ENCODE measurements at regions not wholly inside any gene's neighbourhood (a gene's known extent, or its start where the extent isn't known, plus 50 kb on each side); places are given as distances from the start of the nearest gene placed in this dataset.

- Mint-ChIP-seq H3K27ac (no peak overlapping the region), H3K4me3 (no peak overlapping the region), H3K27me3 (peaks cover 9% of the 10 kb centered on the region), H3K4me1 (no peaks in the 10 kb centered on the region), H3K36me3 (ENCODE audit: low read depth) (no peaks in the 10 kb centered on the region), H3K9me3 (no peaks in the 10 kb centered on the region)
- intact Hi-C loops (cut with micrococcal nuclease): no loop called here
- ATAC-seq (ENCODE audit: low read depth) (no peak), DNase-seq (no peak)
- POLR2A ChIA-PET: no interaction called here
- TF ChIP-seq, protein P1, sequence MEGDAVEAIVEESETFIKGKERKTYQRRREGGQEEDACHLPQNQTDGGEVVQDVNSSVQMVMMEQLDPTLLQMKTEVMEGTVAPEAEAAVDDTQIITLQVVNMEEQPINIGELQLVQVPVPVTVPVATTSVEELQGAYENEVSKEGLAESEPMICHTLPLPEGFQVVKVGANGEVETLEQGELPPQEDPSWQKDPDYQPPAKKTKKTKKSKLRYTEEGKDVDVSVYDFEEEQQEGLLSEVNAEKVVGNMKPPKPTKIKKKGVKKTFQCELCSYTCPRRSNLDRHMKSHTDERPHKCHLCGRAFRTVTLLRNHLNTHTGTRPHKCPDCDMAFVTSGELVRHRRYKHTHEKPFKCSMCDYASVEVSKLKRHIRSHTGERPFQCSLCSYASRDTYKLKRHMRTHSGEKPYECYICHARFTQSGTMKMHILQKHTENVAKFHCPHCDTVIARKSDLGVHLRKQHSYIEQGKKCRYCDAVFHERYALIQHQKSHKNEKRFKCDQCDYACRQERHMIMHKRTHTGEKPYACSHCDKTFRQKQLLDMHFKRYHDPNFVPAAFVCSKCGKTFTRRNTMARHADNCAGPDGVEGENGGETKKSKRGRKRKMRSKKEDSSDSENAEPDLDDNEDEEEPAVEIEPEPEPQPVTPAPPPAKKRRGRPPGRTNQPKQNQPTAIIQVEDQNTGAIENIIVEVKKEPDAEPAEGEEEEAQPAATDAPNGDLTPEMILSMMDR (IDR thresholded peaks at IDR 0.05): no peak
- CTCF ChIA-PET: no interaction called here
Observed at GRCh38 chr1:229002037-229002436, 266.8 kb downstream of the RHOU start.

DNA sequence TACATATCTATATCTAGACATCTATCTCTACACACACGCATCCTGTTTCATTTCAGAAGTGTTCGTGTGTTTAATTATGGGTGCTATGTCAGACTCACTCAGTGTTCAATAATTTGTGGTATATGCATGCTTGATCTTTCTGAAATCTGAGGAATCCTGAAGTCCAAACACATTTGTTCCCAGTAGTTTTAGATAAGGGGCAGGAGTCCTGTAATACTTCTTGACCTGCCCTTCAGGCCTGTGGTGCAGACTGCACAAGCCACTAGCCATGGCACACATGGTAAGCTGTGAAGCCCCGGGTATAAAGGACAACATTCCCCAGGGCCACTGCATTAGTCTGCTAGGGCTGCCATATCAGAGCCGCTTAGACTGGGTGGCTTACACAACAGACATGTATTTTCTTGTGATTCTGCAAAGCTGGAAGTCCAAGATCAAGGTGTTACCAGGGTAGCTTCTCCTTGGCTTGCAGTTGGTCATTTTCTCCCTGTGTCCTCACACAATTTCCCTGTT, 267.2 kb downstream of the RHOU start:
- H3K27ac Mint-ChIP-seq: no peak overlapping the region
- intact Hi-C loops (cut with micrococcal nuclease): no loop called here
- ATAC-seq (ENCODE audit: low read depth) (no peak), DNase-seq (no peak)
- H3K4me3 Mint-ChIP-seq: no peak overlapping the region
- H3K9me3 Mint-ChIP-seq: no peaks in the 10 kb centered on the region
- no peaks in the 10 kb centered on the region for H3K36me3 Mint-ChIP-seq (ENCODE audit: low read depth)
- H3K4me1 Mint-ChIP-seq: no peaks in the 10 kb centered on the region
- H3K27me3 Mint-ChIP-seq: peaks cover 10% of the 10 kb centered on the region
- TF ChIP-seq, protein P1 (IDR thresholded peaks at IDR 0.05): no peak
- ChIA-PET CTCF (no interaction called here), POLR2A (no interaction called here)

DNA sequence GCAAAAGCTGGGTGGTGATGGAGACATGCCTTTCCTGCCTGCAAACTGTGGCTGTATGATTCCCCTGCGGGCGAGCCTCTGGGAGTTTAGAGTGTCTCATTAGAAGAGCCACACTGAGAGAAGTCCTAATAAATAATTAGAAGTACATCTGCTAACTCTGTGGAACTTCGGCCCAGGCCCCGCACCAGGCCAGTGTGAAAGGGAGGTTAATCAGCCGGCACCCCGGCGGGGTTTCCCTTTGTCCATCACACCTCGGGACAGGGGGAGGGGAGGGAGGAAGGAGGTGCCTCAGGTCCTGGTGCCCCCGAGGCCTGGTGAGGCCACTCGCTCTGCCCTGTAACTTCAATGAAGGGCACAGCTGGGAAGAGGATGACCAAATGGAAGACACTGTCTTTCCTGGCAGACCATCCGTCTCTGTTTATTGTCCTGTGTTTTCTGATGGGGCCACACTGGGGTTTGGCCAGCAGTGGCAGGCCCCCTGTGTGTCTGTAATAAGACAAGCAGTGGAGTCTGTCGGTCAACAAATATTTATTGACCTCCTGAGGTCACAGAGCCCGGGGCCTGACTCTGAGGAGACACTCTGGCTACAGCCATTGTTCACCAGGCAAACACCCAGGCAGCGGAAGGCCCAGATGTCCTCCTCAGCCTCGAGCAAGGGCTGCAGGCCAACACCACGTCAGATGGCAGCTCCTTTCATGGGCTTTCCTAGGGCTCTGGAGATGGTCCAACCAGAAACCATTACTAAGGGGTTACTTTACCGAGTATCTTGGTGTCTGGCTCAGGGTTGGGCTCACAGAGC, 267.5 kb upstream of the RAB4A start:
- POLR2A ChIA-PET: no interaction called here
- no peaks in the 10 kb centered on the region for H3K36me3 Mint-ChIP-seq (ENCODE audit: low read depth)

GRCh38 chr1:229004066-229004833, 266.7 kb upstream of the RAB4A start:
- Mint-ChIP-seq H3K36me3 (ENCODE audit: low read depth) (no peaks in the 10 kb centered on the region), H3K9me3 (no peaks in the 10 kb centered on the region), H3K4me3 (no peak overlapping the region), H3K27me3 (peaks cover 10% of the 10 kb centered on the region), H3K27ac (no peak overlapping the region), H3K4me1 (no peaks in the 10 kb centered on the region)
- ChIA-PET CTCF (no interaction called here), POLR2A (no interaction called here)
- no peak for ATAC-seq (ENCODE audit: low read depth)
- intact Hi-C loops (cut with micrococcal nuclease): no loop called here
- TF ChIP-seq, protein P1 (IDR thresholded peaks at IDR 0.05): no peak
- DNase-seq: no peak

More for the DNA sequence above, 267.5 kb upstream of the RAB4A start:
- no peak overlapping the region for H3K4me3 Mint-ChIP-seq
- no peaks in the 10 kb centered on the region for H3K9me3 Mint-ChIP-seq
- H3K27ac Mint-ChIP-seq: no peak overlapping the region
- intact Hi-C loops (cut with micrococcal nuclease): no loop called here
- ATAC-seq (ENCODE audit: low read depth) (no peak), DNase-seq (no peak)
- CTCF ChIA-PET: no interaction called here
- TF ChIP-seq, protein P1 (IDR thresholded peaks at IDR 0.05): no peak
- H3K4me1 Mint-ChIP-seq: no peaks in the 10 kb centered on the region
- H3K27me3 Mint-ChIP-seq: peaks cover 10% of the 10 kb centered on the region

GRCh38 chr1:229005097-229005496, 265.8 kb upstream of the RAB4A start:
- Mint-ChIP-seq H3K4me1 (no peaks in the 10 kb centered on the region), H3K36me3 (ENCODE audit: low read depth) (no peaks in the 10 kb centered on the region), H3K27me3 (peaks cover 10% of the 10 kb centered on the region), H3K9me3 (no peaks in the 10 kb centered on the region), H3K4me3 (no peak overlapping the region), H3K27ac (no peak overlapping the region)
- DNase-seq (no peak), ATAC-seq (ENCODE audit: low read depth) (no peak)
- CTCF ChIA-PET: no interaction called here
- TF ChIP-seq, protein P1 (IDR thresholded peaks at IDR 0.05): no peak
- intact Hi-C loops (cut with micrococcal nuclease): no loop called here
- POLR2A ChIA-PET: no interaction called here

Data from activated B cell treated with CpG ODN at 0.5 μM for 24 hours (primary cell).